ENCODE measurements at regions not wholly inside any gene's neighbourhood (a gene's known extent, or its start where the extent isn't known, plus 50 kb on each side); places are given as distances from the start of the nearest gene placed in this dataset.

DNA sequence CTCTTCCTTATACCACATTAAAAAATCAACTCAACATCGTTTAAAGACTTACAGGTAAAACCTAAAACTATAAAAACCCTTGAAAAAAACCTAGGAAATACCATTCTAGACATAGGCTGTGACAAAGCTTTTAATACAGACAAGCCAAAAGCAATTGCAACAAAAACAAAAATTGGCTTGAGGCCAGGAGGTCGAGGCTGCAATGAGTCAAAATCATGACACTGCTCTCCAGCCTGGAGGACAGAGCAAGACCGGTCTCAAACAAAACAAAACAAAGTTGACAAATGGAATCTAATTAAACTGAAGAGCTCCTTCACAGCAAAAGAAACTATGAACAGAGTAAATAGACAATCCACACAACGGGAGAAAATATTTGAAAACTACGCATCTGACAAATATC lies 1057.8 kb downstream of the FSCB start:
- H4K20me1 ChIP-seq (ENCODE audit: insufficient read depth, low read length): no peaks in the 10 kb centered on the region
- H2AFZ ChIP-seq (ENCODE audit: low read depth, low read length): no peak overlapping the region
- no peak overlapping the region for H3K27ac ChIP-seq (ENCODE audit: low read length)
- DNase-seq: no peak
- no peak for ATAC-seq (ENCODE audit: insufficient read depth, low read depth)
- H3K4me2 ChIP-seq (ENCODE audit: insufficient read depth, low read length): no peak overlapping the region
- no peak overlapping the region for H3K9ac ChIP-seq (ENCODE audit: low read depth, low read length)
- H3K27me3 ChIP-seq (ENCODE audit: insufficient read depth, low read length, poor library complexity): no peaks in the 10 kb centered on the region
- no peaks in the 10 kb centered on the region for H3K79me2 ChIP-seq (ENCODE audit: insufficient read depth, low read length)
- H3K9me3 ChIP-seq (ENCODE audit: insufficient read depth, low read length, severe bottlenecking): no peaks in the 10 kb centered on the region
- TF ChIP-seq EZH2 (IDR thresholded peaks at IDR 0.05; ENCODE audit: borderline replicate concordance, low read depth, low read length, severe bottlenecking): no peak
- TF ChIP-seq, protein P1, sequence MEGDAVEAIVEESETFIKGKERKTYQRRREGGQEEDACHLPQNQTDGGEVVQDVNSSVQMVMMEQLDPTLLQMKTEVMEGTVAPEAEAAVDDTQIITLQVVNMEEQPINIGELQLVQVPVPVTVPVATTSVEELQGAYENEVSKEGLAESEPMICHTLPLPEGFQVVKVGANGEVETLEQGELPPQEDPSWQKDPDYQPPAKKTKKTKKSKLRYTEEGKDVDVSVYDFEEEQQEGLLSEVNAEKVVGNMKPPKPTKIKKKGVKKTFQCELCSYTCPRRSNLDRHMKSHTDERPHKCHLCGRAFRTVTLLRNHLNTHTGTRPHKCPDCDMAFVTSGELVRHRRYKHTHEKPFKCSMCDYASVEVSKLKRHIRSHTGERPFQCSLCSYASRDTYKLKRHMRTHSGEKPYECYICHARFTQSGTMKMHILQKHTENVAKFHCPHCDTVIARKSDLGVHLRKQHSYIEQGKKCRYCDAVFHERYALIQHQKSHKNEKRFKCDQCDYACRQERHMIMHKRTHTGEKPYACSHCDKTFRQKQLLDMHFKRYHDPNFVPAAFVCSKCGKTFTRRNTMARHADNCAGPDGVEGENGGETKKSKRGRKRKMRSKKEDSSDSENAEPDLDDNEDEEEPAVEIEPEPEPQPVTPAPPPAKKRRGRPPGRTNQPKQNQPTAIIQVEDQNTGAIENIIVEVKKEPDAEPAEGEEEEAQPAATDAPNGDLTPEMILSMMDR (IDR thresholded peaks at IDR 0.05; ENCODE audit: borderline replicate concordance, extremely low read depth, low read length, poor library complexity, severe bottlenecking): no peak
- H3K36me3 ChIP-seq (ENCODE audit: insufficient read depth, low read length): no peaks in the 10 kb centered on the region
- H3K4me1 ChIP-seq (ENCODE audit: insufficient read depth, low read length): no peaks in the 10 kb centered on the region
- H3K4me3 ChIP-seq (ENCODE audit: low read depth in 1 of 2, low read length in 2 of 2): no peak overlapping the region

DNA sequence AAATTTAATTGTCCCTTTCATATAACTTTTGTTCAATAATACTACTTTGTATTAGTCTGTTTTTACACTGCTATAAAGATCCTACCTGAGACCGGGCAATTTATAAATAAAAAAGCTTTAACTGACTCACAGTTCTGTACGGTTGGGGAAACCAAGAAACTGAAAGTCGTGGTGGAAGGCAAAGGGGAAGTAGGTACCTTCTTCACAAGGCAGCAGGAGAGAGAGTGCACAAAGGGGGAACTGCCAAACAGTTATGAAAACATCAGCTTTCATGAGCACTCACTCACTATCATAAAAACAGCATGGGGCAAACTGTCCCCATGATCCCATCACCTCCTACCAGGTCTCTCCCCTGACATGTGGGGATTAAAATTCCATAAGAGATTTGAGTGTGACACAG lies 1069.0 kb downstream of the FSCB start:
- ATAC-seq (ENCODE audit: insufficient read depth, low read depth) (no peak), DNase-seq (no peak)
- H3K9ac ChIP-seq (ENCODE audit: low read depth, low read length): no peak overlapping the region
- no peaks in the 10 kb centered on the region for H4K20me1 ChIP-seq (ENCODE audit: insufficient read depth, low read length)
- no peak overlapping the region for H2AFZ ChIP-seq (ENCODE audit: low read depth, low read length)
- H3K27me3 ChIP-seq (ENCODE audit: insufficient read depth, low read length, poor library complexity): no peaks in the 10 kb centered on the region
- H3K9me3 ChIP-seq (ENCODE audit: insufficient read depth, low read length, severe bottlenecking): no peaks in the 10 kb centered on the region
- TF ChIP-seq EZH2 (IDR thresholded peaks at IDR 0.05; ENCODE audit: borderline replicate concordance, low read depth, low read length, severe bottlenecking): no peak
- TF ChIP-seq, protein P1 (IDR thresholded peaks at IDR 0.05; ENCODE audit: borderline replicate concordance, extremely low read depth, low read length, poor library complexity, severe bottlenecking): no peak
- no peaks in the 10 kb centered on the region for H3K79me2 ChIP-seq (ENCODE audit: insufficient read depth, low read length)
- no peak overlapping the region for H3K4me2 ChIP-seq (ENCODE audit: insufficient read depth, low read length)
- no peaks in the 10 kb centered on the region for H3K36me3 ChIP-seq (ENCODE audit: insufficient read depth, low read length)
- no peak overlapping the region for H3K4me3 ChIP-seq (ENCODE audit: low read depth in 1 of 2, low read length in 2 of 2)
- H3K27ac ChIP-seq (ENCODE audit: low read length): no peak overlapping the region
- no peaks in the 10 kb centered on the region for H3K4me1 ChIP-seq (ENCODE audit: insufficient read depth, low read length)

DNA sequence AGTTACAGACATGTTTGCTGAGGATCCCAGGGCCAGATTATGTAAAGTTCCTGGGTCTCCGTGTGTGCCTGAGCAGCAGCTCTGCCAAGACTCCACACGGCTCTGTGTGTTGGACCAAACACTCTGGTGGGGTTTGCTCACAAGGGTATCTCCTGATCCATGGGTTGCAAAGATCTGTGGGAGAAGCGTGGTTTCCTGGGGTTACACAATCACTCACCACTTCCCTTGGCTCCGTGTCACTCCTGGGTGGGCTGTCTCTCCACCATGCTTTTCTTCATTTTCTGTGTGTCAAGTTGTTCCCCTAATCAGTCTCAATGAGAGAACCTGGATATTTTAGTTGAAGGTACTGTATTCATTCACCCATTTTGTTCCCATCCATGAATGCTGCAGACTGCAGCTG lies 1088.8 kb downstream of the FSCB start:
- Histone ChIP-seq H3K27me3 (ENCODE audit: insufficient read depth, low read length, poor library complexity) (no peaks in the 10 kb centered on the region), H3K27ac (ENCODE audit: low read length) (no peak overlapping the region), H3K9ac (ENCODE audit: low read depth, low read length) (no peak overlapping the region), H4K20me1 (ENCODE audit: insufficient read depth, low read length) (no peaks in the 10 kb centered on the region), H3K9me3 (ENCODE audit: insufficient read depth, low read length, severe bottlenecking) (no peaks in the 10 kb centered on the region), H2AFZ (ENCODE audit: low read depth, low read length) (no peak overlapping the region), H3K4me2 (ENCODE audit: insufficient read depth, low read length) (no peak overlapping the region), H3K4me1 (ENCODE audit: insufficient read depth, low read length) (no peaks in the 10 kb centered on the region), H3K79me2 (ENCODE audit: insufficient read depth, low read length) (no peaks in the 10 kb centered on the region), H3K4me3 (ENCODE audit: low read depth in 1 of 2, low read length in 2 of 2) (no peak overlapping the region), H3K36me3 (ENCODE audit: insufficient read depth, low read length) (no peaks in the 10 kb centered on the region)
- TF ChIP-seq EZH2 (IDR thresholded peaks at IDR 0.05; ENCODE audit: borderline replicate concordance, low read depth, low read length, severe bottlenecking): no peak
- TF ChIP-seq, protein P1 (IDR thresholded peaks at IDR 0.05; ENCODE audit: borderline replicate concordance, extremely low read depth, low read length, poor library complexity, severe bottlenecking): no peak
- ATAC-seq (ENCODE audit: insufficient read depth, low read depth) (peak; percentile 24; the same call in 1 of the 3 replicates), DNase-seq (no peak)

DNA sequence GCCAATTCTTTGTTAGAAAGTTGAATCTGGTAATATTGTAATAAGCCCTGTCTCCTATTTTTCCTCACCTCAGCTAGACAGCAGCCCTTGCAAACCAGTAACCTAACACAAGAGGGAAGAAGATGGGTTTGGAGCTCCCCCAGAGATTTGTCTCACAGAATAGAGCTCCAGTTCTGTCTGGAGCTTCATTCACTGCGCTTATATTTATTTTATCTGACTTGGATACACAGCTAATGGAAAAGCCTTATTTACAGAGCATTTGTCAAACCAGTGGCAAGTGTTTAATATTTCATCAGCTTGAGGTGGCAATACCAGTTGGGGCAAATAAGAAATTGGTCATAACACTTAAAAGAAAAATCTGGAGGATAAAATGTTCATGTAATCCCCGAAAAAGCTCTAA lies 1094.0 kb downstream of the FSCB start:
- H4K20me1 ChIP-seq (ENCODE audit: insufficient read depth, low read length): no peaks in the 10 kb centered on the region
- H3K4me3 ChIP-seq (ENCODE audit: low read depth in 1 of 2, low read length in 2 of 2): no peak overlapping the region
- H3K27ac ChIP-seq (ENCODE audit: low read length): no peak overlapping the region
- no peaks in the 10 kb centered on the region for H3K36me3 ChIP-seq (ENCODE audit: insufficient read depth, low read length)
- TF ChIP-seq EZH2 (IDR thresholded peaks at IDR 0.05; ENCODE audit: borderline replicate concordance, low read depth, low read length, severe bottlenecking): no peak
- TF ChIP-seq, protein P1 (IDR thresholded peaks at IDR 0.05; ENCODE audit: borderline replicate concordance, extremely low read depth, low read length, poor library complexity, severe bottlenecking): no peak
- no peaks in the 10 kb centered on the region for H3K9me3 ChIP-seq (ENCODE audit: insufficient read depth, low read length, severe bottlenecking)
- H3K9ac ChIP-seq (ENCODE audit: low read depth, low read length): no peak overlapping the region
- H3K79me2 ChIP-seq (ENCODE audit: insufficient read depth, low read length): no peaks in the 10 kb centered on the region
- ATAC-seq (ENCODE audit: insufficient read depth, low read depth): no peak
- no peak overlapping the region for H2AFZ ChIP-seq (ENCODE audit: low read depth, low read length)
- DNase-seq: no peak
- H3K4me2 ChIP-seq (ENCODE audit: insufficient read depth, low read length): no peak overlapping the region
- H3K27me3 ChIP-seq (ENCODE audit: insufficient read depth, low read length, poor library complexity): no peaks in the 10 kb centered on the region
- no peaks in the 10 kb centered on the region for H3K4me1 ChIP-seq (ENCODE audit: insufficient read depth, low read length)

All from DND-41 (cell line).